ENCODE measurements at regions not wholly inside any gene's neighbourhood (a gene's known extent, or its start where the extent isn't known, plus 50 kb on each side); places are given as distances from the start of the nearest gene placed in this dataset.

DNA sequence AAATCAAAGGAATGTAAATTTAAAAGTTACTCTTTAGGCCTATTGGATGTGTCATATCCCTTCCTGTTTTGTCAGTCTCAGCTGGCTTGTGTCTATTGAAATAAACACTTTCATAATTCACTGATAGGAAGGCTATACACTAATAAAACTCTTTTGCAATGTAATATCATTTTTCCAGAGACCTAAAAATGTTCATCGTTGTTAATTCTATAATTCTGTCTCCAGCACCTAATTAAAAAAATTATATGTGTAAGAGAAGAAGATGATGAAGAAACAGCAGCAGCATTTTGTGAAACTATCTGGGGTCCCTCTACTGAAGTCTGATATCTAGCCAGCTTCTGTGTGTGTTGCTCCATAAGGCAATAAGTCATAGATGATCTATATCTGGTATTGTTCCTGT, 602.7 kb downstream of the ETV1 start:
- no peak for TF ChIP-seq ZFP30 (CRISPR knock-in tag; IDR thresholded peaks at IDR 0.05)
- no peak for TF ChIP-seq RARB (CRISPR knock-in tag; IDR thresholded peaks at IDR 0.05)
- TF ChIP-seq, protein P1, sequence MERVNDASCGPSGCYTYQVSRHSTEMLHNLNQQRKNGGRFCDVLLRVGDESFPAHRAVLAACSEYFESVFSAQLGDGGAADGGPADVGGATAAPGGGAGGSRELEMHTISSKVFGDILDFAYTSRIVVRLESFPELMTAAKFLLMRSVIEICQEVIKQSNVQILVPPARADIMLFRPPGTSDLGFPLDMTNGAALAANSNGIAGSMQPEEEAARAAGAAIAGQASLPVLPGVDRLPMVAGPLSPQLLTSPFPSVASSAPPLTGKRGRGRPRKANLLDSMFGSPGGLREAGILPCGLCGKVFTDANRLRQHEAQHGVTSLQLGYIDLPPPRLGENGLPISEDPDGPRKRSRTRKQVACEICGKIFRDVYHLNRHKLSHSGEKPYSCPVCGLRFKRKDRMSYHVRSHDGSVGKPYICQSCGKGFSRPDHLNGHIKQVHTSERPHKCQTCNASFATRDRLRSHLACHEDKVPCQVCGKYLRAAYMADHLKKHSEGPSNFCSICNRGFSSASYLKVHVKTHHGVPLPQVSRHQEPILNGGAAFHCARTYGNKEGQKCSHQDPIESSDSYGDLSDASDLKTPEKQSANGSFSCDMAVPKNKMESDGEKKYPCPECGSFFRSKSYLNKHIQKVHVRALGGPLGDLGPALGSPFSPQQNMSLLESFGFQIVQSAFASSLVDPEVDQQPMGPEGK (CRISPR knock-in tag; IDR thresholded peaks at IDR 0.05; ENCODE audit: borderline replicate concordance), result no peak

Measured in SK-N-SH treated with all-trans-retinoic acid at 6 μM for 48 hours (cell line).